ENCODE measurements at regions not wholly inside any gene's neighbourhood (a gene's known extent, or its start where the extent isn't known, plus 50 kb on each side); places are given as distances from the start of the nearest gene placed in this dataset.

GRCh38 chr10:130723704-130724103 is 587.5 kb downstream of the GLRX3 start:
- Histone ChIP-seq H4K8ac (replicated peaks; ENCODE audit: insufficient read length, low read depth, low read length) (no peak overlapping the region), H3K4ac (ENCODE audit: low read depth, low read length) (no peak overlapping the region), H3K14ac (ENCODE audit: insufficient read depth, low read length) (no peak overlapping the region), H2BK120ac (ENCODE audit: low read depth, low read length, poor library complexity, severe bottlenecking) (no peak overlapping the region), H3K27ac (ENCODE audit: insufficient read length, low read depth, low read length) (no peak overlapping the region), H3K56ac (ENCODE audit: insufficient read length, low read depth, low read length) (no peak overlapping the region), H2AFZ (ENCODE audit: low read length) (no peak overlapping the region), H3K4me2 (ENCODE audit: insufficient read depth, insufficient read length, low read length) (no peak overlapping the region), H3K79me2 (ENCODE audit: insufficient read depth, low read length) (no peaks in the 10 kb centered on the region), H4K5ac (ENCODE audit: insufficient read length, low read depth, low read length) (no peak overlapping the region), H3T11ph (ENCODE audit: low read length) (no peak overlapping the region), H2BK5ac (ENCODE audit: insufficient read length, low read length) (no peak overlapping the region), H2BK15ac (ENCODE audit: low read depth, low read length) (no peak overlapping the region), H3K9ac (ENCODE audit: extremely low read depth, insufficient read length, low read length) (no peak overlapping the region), H4K91ac (ENCODE audit: insufficient read length, low read depth, low read length) (no peak overlapping the region), H2BK12ac (ENCODE audit: insufficient read length, low read depth, low read length) (no peak overlapping the region), H3K23ac (ENCODE audit: insufficient read length, low read depth, low read length) (no peak overlapping the region), H2AK5ac (ENCODE audit: insufficient read length, low read length) (no peak overlapping the region), H3K23me2 (ENCODE audit: insufficient read length, low read depth, low read length, poor library complexity, severe bottlenecking) (no peaks in the 10 kb centered on the region), H3K9me3 (ENCODE audit: control insufficient read depth, low read depth, low read length) (no peaks in the 10 kb centered on the region), H2BK20ac (ENCODE audit: low read depth, low read length, poor library complexity, severe bottlenecking) (no peak overlapping the region), H3K79me1 (ENCODE audit: insufficient read depth, low read depth, low read length, poor library complexity, severe bottlenecking) (no peaks in the 10 kb centered on the region), H3K4me1 (ENCODE audit: insufficient read depth, low read length) (no peaks in the 10 kb centered on the region), H3K27me3 (ENCODE audit: insufficient read depth, low read length) (no peaks in the 10 kb centered on the region), H3K18ac (ENCODE audit: insufficient read length, low read depth, low read length) (no peak overlapping the region), H4K20me1 (ENCODE audit: control insufficient read depth, insufficient read depth, insufficient read length) (no peaks in the 10 kb centered on the region)
- peaks cover 0 to 3% of the 10 kb centered on the region in 2 experiments; a peak in 2 of 4 replicates for H3K4me1 Mint-ChIP-seq
- TF ChIP-seq, protein P1, sequence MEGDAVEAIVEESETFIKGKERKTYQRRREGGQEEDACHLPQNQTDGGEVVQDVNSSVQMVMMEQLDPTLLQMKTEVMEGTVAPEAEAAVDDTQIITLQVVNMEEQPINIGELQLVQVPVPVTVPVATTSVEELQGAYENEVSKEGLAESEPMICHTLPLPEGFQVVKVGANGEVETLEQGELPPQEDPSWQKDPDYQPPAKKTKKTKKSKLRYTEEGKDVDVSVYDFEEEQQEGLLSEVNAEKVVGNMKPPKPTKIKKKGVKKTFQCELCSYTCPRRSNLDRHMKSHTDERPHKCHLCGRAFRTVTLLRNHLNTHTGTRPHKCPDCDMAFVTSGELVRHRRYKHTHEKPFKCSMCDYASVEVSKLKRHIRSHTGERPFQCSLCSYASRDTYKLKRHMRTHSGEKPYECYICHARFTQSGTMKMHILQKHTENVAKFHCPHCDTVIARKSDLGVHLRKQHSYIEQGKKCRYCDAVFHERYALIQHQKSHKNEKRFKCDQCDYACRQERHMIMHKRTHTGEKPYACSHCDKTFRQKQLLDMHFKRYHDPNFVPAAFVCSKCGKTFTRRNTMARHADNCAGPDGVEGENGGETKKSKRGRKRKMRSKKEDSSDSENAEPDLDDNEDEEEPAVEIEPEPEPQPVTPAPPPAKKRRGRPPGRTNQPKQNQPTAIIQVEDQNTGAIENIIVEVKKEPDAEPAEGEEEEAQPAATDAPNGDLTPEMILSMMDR (conservative IDR thresholded peaks at IDR 0.05) = no peak
- H3K27me3 Mint-ChIP-seq (ENCODE audit: low read depth) = no peaks in the 10 kb centered on the region
- no peak overlapping the region for H3K4me3 Mint-ChIP-seq
- no peaks in the 10 kb centered on the region for H3K9me3 Mint-ChIP-seq
- no peak for DNase-seq
- no CpG with 5 or more reads among the region's 3 CpGs for WGBS (ENCODE audit: extremely low coverage, insufficient read length, low lambda C conversion rate)
- H3K27ac Mint-ChIP-seq = no peak overlapping the region
- H3K36me3 Mint-ChIP-seq (ENCODE audit: insufficient read depth in 1 of 3, low read depth in 3 of 3) = no peaks in the 10 kb centered on the region

Data from H9 (cell line).